GM19328 (cell line): ENCODE measurements at regions not wholly inside any gene's neighbourhood (a gene's known extent, or its start where the extent isn't known, plus 50 kb on each side); places are given as distances from the start of the nearest gene placed in this dataset.

ENCODE experiments used
- ATAC-seq: cut with Tn5 transposase; IDR thresholded peaks from one replicate; pipeline ENCODE4 v1.9.1; 2021; ENCODE audit warnings: mild to moderate bottlenecking, moderate library complexity; ENCODE audit not compliant: unreplicated experiment

GRCh38 chr1:212189352-212189738 lies 95.9 kb upstream of the PPP2R5A start:
- no peak for ATAC-seq

- no peak for ATAC-seq
Observed at GRCh38 chr1:212190169-212190568, 95.0 kb upstream of the PPP2R5A start.

- ATAC-seq: no peak
Observed at GRCh38 chr1:212192261-212192998, 92.8 kb upstream of the PPP2R5A start.

DNA sequence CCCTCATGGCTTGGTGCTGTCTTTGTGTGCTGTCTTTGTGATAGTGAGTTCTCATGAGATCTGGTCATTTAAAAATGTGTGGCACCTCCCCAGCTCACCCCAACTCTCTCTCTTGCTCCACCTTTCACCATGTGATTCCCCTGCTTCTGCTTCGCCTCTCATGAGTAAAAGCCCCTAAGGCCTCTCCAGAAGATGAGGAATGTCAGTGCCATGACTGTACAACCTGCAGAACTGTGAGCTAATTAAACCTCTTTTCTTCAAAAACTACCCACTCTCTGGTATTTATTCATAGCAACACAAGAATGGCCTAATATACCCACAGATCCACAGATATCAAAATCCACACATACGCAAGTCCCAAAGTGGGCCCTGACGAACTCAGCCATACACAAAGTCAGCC lies 88.9 kb upstream of the PPP2R5A start:
- no peak for ATAC-seq

- ATAC-seq: no peak
Observed at GRCh38 chr1:212201461-212201860, 83.7 kb upstream of the PPP2R5A start.

DNA sequence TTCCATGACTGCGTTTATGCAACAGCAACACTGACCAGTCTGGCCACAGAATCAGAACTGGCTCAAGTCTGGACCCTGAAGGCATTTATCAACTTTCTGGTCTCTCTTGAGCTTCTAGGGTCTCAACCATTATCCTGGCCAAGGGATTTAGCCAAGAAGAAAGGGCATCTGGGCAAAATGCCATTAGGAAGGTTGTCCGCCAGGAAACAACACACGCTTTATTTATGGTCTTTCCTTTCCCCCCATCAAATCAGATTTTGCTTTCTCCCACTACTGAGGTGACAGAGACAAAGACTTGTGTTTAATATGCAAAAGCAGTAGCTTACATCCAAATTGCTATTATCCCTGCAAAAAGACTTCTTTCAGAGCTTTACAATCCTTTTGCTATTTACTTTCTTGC lies 81.6 kb upstream of the PPP2R5A start:
- ATAC-seq: no peak

DNA sequence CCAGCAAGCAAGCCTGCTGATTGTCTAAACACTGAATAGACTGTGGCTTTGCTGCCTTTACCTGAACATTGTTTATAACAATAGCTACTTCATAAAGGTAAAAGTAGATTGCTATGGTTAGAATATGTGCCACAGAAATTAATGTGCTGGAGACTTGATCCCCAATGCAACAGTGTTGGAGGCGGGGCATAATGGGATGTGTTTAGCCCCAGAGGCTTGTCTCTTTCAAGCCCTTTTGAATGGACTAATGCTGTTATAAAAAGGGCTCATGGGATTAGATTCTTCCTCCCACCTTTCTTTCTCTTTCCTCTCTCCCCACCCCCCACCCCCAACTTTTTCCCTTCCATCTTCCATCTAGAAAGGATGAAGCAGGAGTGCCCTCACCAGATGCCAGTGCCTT lies 80.2 kb upstream of the PPP2R5A start:
- no peak for ATAC-seq

- ATAC-seq: no peak
Observed at GRCh38 chr1:212205843-212206242, 79.4 kb upstream of the PPP2R5A start.

DNA sequence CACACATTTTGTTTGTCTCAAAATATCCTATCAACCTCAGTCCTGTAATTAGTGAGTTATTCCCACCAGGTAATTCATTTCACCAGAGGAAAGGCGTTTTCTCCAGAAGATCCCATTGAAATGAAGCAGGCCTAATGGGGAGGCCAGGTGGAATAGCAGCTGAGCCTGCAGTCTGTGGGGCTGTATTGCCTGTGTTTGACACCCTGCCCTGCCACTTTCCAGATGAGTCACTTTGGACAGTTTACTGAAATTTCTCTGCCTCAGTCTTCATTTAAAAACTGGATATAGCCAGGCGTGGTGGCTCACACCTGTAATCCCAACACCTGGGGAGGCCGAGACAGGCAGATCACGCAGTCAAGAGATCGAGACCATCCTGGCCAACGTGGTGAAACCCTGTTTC lies 78.1 kb upstream of the PPP2R5A start:
- ATAC-seq: no peak

- no peak for ATAC-seq
Observed at GRCh38 chr1:212207822-212208520, 77.2 kb upstream of the PPP2R5A start.

DNA sequence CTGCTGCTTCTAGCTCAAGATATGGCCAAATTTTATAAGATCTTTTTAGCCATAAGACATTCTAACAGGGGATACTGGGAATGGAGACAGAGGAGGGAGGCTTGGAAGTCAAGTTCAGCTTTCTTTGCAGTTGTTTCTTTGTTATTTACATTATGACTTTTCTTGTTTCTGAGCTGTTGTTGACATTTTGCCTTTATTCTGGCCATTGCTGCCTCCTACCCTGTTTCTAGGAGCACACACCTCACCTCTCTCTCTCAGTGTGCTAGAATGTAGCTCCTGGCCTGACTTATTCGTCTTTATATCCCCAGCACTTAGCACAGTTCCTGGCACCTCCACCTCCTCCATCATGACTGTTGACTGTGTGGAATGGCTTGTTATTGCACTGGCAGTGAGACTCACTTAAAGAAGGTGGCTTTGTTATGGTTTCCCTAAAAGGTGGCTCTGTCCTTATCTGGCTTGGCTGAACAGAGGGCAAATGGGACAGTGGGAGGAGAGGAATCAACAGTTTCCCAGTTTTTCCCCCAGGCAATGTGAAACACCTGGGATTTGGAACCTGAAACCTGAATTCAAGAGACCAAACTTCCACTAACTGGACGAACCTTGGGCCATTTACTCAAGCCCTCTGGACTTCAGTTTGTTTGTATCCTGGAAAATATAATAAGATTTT lies 76.1 kb upstream of the PPP2R5A start:
- ATAC-seq: no peak

DNA sequence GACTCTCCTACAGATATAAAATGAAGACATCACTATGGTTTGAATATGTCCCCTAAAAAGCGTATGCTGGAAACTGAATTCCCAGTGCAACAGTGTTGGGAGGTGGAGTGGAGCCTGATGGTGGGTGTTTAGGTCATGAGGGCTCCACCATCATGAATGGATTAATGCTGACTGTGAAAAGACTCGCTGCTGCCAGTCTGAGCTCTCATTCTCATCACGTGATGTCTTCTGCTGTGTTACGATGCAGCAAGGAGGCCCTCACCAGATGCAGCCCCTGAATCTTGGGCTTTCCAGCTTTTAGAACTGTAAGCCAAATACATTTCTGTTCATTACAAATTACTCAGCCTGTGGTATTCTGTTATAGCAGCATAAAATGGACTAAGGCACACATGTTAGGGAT lies 73.8 kb upstream of the PPP2R5A start:
- ATAC-seq: no peak

DNA sequence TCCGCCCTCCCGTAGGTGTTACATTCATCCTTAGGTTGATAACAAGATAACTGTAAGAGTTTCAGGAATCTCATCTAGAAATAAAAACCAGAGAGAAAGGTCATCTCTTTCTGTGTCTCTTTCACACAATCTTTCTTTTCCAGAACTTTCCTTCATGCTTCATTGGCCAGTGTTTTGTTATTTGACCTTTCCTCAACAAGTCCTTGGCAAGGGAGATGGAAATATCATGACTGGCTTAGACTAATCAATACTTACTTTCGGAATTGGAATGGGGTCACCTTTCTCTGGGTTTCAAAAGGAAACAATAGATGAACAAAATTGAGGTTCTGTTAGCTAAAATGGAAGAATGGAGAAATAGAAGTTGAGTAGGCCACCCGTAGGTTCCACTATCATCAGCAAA lies 72.9 kb upstream of the PPP2R5A start:
- no peak for ATAC-seq

DNA sequence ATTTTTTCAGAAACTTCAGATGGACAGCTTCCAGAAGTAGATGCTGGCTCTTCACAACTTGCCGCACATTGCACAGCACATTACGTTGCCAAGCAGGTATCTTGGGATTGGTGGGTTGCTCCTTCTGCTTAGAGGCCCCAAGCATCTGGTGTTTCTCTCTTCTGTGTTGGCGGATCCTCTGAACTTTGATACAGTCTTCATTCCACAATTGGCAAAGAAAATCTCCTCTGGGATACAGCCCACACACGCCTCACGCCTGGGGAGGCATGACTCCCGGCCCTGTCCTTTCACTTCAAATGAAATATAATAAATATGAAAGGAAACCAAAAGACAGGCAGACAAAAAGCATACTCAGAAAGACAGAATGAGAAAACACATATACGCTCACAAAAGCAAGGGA lies 72.3 kb upstream of the PPP2R5A start:
- ATAC-seq: no peak

DNA sequence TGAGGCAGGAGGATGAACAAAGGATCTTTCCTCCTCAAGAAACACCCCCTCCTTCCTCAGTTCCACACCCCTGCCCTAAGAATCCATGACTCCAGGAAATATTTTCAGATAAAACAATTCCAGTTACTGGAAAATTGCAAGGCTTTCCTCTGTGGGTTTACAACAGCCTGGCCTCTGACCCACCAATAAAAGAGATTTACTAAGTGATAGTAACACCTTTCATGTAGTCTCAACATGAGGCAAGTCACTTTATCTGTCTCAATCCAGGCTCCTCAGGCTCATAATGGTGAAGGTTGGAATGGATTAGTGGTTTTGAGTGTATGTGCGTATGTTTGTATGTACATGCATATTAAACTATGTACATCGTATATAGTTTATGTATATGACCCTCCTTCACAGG lies 71.4 kb upstream of the PPP2R5A start:
- ATAC-seq: no peak

- no peak for ATAC-seq
Observed at GRCh38 chr1:212214325-212214724, 70.9 kb upstream of the PPP2R5A start.

GRCh38 chr1:212215910-212216309 lies 69.3 kb upstream of the PPP2R5A start:
- no peak for ATAC-seq

DNA sequence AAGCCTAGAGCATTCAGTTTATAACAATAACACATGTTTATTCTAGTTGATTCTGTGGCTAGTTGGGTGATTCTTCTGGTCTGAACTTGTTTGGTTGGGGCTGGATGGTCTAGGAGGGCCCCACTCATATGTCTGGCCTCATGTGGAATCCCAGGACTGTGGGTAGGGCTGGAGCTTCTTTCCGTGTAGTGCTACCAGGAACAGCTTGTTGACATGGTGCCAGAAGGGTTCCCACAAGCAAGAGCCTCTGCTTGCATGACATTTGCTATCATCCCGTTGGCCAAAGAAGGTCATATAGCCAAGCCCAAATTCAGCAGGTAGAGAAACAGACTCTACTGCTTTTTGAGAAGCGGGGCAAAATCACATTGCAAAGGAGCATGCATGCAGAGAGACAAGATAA lies 67.6 kb upstream of the PPP2R5A start:
- no peak for ATAC-seq

DNA sequence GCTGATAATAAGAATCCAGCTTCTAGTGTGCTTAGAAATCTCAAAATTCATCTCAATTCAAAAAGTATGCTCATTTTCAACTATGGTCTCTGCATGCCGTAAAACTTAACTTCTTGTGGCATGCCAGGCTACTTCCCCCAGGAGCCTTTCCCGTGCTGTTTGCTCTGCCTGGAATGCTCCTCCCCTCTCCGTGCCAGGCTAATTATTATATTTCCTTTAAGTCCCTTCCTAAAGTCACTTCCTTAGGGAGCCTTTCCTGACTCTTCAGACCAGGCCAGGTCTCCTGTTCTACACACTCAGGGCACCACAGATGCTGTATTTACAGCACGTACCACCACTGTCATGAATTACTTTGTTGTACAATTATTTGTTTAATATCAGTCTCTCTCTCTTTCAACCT lies 67.1 kb upstream of the PPP2R5A start:
- no peak for ATAC-seq

DNA sequence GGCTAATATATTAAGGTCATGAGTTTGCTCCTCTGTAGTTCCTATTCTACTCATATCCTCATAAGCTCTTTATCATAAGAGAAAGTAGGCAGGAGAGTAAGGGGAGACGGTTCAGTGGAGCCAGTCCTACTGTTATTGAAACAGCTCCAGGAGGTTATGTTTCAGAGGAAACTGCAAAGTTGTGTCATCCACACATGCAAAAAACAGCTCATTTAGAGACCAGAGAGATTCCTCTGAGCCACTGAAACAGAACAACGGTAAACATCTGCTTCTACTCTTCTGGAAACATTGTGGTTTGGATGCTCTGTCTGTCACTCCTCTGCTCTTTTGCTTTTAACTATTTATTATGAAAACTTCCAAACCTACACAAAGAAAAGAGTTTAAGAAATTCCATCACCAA lies 66.3 kb upstream of the PPP2R5A start:
- ATAC-seq: peak; percentile 78

- no peak for ATAC-seq
Observed at GRCh38 chr1:212219679-212220463, 65.3 kb upstream of the PPP2R5A start.
